Upper lobe of left lung (tissue), 4 donors: ENCODE measurements at regions not wholly inside any gene's neighbourhood (a gene's known extent, or its start where the extent isn't known, plus 50 kb on each side); places are given as distances from the start of the nearest gene placed in this dataset.

ENCODE experiments used
- CTCF ChIP-seq, 6 experiments: fragments of 450-650 bp in 4 of 6; fragments of 200-600 bp in 2 of 6; sonication (generic) in 2 of 6; IDR thresholded peaks; one replicate each; pipeline ENCODE4 v1.5.1; 2016 to 2019; ENCODE audit warnings: antibody characterized with exemption in 6 of 6
- EP300 ChIP-seq, 4 donors: sonication (generic); formaldehyde crosslinking; IDR thresholded peaks; one replicate each; pipeline ENCODE4 v1.5.1; 2017; ENCODE audit warnings: antibody characterized with exemption in 4 of 4, control low read depth in 2 of 4
- POLR2A ChIP-seq, 4 donors: fragments of 450-650 bp; IDR thresholded peaks; one replicate each; pipeline ENCODE4 v1.5.1; 2016 to 2017; ENCODE audit warnings: antibody characterized with exemption in 4 of 4, mild to moderate bottlenecking in 2 of 4
- POLR2AphosphoS5 ChIP-seq, 2 donors: sonication (generic); formaldehyde crosslinking; IDR thresholded peaks; one replicate each; pipeline ENCODE4 v1.5.1; 2017; ENCODE audit warnings: antibody characterized with exemption in 2 of 2

- no peak for TF ChIP-seq CTCF (IDR thresholded peaks at IDR 0.05)
- TF ChIP-seq EP300 (IDR thresholded peaks at IDR 0.05) = no peak
- no peak for TF ChIP-seq POLR2AphosphoS5 (IDR thresholded peaks at IDR 0.05)
- no peak for TF ChIP-seq POLR2A (IDR thresholded peaks at IDR 0.05)
Measured at GRCh38 chr2:241977557-241978300, 108.2 kb downstream of the RTP5 start.
